Omental fat pad (tissue), 3 donors: ENCODE measurements at regions not wholly inside any gene's neighbourhood (a gene's known extent, or its start where the extent isn't known, plus 50 kb on each side); places are given as distances from the start of the nearest gene placed in this dataset.
A peak's percentile ranks its signal among the peaks of the same experiment; 100 is the strongest.

Experiments
- ATAC-seq: fragments of 150-250 bp; one replicate; pipeline ENCODE4 v1.9.1; 2016; ENCODE audit warnings: mild to moderate bottlenecking, moderate library complexity; ENCODE audit not compliant: low FRiP score
- DNase-seq: peaks from one replicate; pipeline ENCODE4 v3.0.0-alpha.2; 2019; ENCODE audit warnings: low spot score
- CTCF ChIP-seq, 3 donors: fragments of 450-650 bp; IDR thresholded peaks; one replicate each; pipeline ENCODE4 v1.5.1; 2016 to 2017; ENCODE audit warnings: antibody characterized with exemption in 3 of 3, mild to moderate bottlenecking in 3 of 3, moderate library complexity in 2 of 3

- TF ChIP-seq CTCF (IDR thresholded peaks at IDR 0.05), result no peak
- ATAC-seq (no peak), DNase-seq (no peak)
These were observed 249.3 kb downstream of the UQCRFS1 start for GRCh38 chr19:28963486-28964250.

DNA sequence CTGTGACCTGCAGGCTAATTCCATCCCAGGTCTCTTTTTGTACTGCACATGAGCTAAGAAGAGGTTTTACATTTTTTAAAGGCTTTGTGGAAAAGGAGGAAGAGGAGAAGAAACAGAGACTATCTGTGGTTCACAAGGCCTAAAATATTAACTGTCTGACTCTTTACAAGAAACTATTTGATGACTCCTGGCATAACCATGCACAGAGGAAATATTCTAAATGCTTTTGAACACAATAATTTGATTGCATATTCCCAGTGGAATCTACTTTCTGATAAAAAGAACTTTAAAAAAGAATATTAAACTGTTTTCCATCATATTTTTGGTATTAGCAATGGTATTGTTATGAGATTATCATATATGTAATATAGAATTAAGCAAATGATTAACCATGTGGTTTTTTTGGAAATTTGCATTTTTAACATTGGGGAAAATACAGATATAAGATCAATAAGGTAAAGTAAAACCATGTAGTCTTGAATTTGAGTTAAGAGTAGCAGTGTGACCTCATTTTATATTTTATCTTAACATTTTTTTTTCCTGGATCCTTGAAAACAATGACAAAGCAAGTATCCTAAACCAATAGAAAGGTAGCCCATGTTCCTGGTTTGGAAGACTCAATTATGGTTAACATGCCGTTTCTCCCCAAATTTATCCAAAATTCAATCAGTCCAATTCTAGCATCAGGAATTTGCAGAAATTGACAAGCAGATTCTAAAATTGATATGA is 251.0 kb downstream of the UQCRFS1 start:
- ATAC-seq (peak; percentile 69), DNase-seq (no peak)
- TF ChIP-seq CTCF (IDR thresholded peaks at IDR 0.05), result no peak

- TF ChIP-seq CTCF (IDR thresholded peaks at IDR 0.05), result no peak
- ATAC-seq (peak; percentile 62), DNase-seq (no peak)
These were observed 251.8 kb downstream of the UQCRFS1 start for GRCh38 chr19:28960986-28961705.

GRCh38 chr19:28960586-28960985 is 252.4 kb downstream of the UQCRFS1 start:
- TF ChIP-seq CTCF (IDR thresholded peaks at IDR 0.05), result no peak
- no peak for ATAC-seq

DNA sequence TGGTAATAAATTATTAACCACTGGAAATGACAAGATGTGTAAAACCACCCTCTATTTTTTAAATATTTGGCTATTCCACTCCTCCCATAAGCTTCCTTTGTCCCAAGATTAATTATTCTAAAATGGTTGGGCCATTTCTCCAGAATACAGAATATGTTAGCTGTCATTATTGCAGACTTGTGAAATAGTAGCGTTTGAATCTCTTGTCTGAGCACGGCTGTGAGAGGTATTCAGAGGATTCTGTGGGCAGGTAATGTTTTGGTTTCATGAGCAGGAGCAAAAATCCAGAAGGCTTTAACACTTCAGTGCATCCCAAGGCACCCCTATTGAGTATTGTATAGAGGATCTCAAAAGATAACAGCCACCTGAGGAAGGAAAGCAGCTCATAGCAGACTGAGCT is 256.0 kb downstream of the UQCRFS1 start:
- DNase-seq, result no peak
- no peak for TF ChIP-seq CTCF (IDR thresholded peaks at IDR 0.05)
- ATAC-seq, result no peak

More at GRCh38 chr19:28960586-28960985, 252.4 kb downstream of the UQCRFS1 start:
- no peak for DNase-seq

DNA sequence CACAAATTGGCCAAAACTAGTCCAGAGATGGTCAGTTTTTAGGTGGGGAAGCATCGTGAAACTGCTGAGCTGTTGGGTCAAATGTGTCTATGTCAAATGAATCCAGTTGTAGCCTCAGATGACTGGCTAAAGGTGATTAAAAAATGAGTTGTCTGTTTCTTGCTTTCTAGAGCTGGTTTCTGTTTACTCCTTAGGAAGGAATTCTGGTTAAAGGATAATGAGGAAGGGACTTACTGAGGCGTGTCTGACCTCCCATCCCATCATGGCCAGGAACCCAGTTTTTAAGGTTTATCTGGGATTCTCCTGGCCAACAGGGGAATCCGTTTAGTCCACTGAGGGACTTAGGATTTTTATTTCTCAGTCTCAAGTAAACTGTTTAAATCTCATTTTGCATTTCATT is 256.5 kb downstream of the UQCRFS1 start:
- DNase-seq, result no peak
- no peak for ATAC-seq
- TF ChIP-seq CTCF (IDR thresholded peaks at IDR 0.05), result no peak
